ENCODE measurements at regions not wholly inside any gene's neighbourhood (a gene's known extent, or its start where the extent isn't known, plus 50 kb on each side); places are given as distances from the start of the nearest gene placed in this dataset.

- Histone ChIP-seq H3K4me1 (ENCODE audit: insufficient read depth, low read length) (no peaks in the 10 kb centered on the region), H3K4me3 (ENCODE audit: low read length) (no peak overlapping the region), H3K9me3 (ENCODE audit: low read depth, low read length) (no peaks in the 10 kb centered on the region), H3K27me3 (ENCODE audit: insufficient read depth, low read length) (no peaks in the 10 kb centered on the region)
Measured at GRCh38 chr10:10126218-10126617, 891.5 kb upstream of the CELF2 start.

DNA sequence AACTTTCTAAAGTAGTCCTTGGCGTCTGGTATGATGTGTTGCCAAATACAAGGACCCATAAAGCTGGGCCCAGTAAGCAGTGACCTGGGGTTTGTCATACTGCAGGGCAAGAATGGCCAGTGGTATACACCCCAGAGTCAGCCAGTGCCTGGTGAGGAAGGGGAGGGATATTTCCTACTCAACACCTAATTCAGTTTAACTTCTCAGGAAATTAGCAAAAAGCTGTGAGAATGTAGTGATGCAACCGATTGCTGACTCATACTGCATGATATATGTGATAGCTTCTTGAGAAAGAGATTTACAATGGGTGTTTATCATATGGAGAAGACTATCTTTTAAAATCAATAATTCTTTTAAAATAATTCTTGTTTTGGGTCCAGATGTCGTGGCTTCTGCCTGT is 889.3 kb upstream of the CELF2 start:
- H3K4me1 ChIP-seq (ENCODE audit: insufficient read depth, low read length), result no peaks in the 10 kb centered on the region
- H3K27me3 ChIP-seq (ENCODE audit: insufficient read depth, low read length), result no peaks in the 10 kb centered on the region
- H3K9me3 ChIP-seq (ENCODE audit: low read depth, low read length), result no peaks in the 10 kb centered on the region
- H3K4me3 ChIP-seq (ENCODE audit: low read length), result no peak overlapping the region

- no peaks in the 10 kb centered on the region for H3K4me1 ChIP-seq (ENCODE audit: insufficient read depth, low read length)
Measured at GRCh38 chr10:10130686-10131085, 887.0 kb upstream of the CELF2 start.

GRCh38 chr10:10132009-10132408 is 885.7 kb upstream of the CELF2 start:
- H3K27me3 ChIP-seq (ENCODE audit: insufficient read depth, low read length), result no peaks in the 10 kb centered on the region
- no peak overlapping the region for H3K4me3 ChIP-seq (ENCODE audit: low read length)
- no peaks in the 10 kb centered on the region for H3K9me3 ChIP-seq (ENCODE audit: low read depth, low read length)
- no peaks in the 10 kb centered on the region for H3K4me1 ChIP-seq (ENCODE audit: insufficient read depth, low read length)

More at GRCh38 chr10:10130686-10131085, 887.0 kb upstream of the CELF2 start:
- no peaks in the 10 kb centered on the region for H3K9me3 ChIP-seq (ENCODE audit: low read depth, low read length)
- H3K4me3 ChIP-seq (ENCODE audit: low read length), result no peak overlapping the region
- H3K27me3 ChIP-seq (ENCODE audit: insufficient read depth, low read length), result no peaks in the 10 kb centered on the region

DNA sequence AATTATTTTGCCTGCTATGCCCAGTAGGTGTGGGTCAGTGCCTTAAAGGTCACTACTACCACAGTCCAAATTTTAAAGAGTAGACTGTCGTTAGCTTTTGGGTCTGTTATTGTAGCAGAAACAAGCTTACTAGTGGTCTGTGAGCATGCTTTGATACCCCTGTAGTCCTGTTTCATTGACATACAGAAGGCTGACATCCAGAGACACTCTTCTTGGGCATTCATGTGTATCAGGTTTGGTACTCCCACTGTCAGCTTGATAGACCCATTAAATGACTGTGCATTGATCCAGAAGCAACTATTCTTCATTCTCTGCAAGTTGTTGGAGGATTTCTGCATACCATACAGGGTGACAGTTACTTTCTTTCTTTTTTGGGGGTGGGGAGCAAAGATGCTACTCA is 884.4 kb upstream of the CELF2 start:
- H3K9me3 ChIP-seq (ENCODE audit: low read depth, low read length), result no peaks in the 10 kb centered on the region
- H3K4me3 ChIP-seq (ENCODE audit: low read length), result no peak overlapping the region
- no peaks in the 10 kb centered on the region for H3K4me1 ChIP-seq (ENCODE audit: insufficient read depth, low read length)
- no peaks in the 10 kb centered on the region for H3K27me3 ChIP-seq (ENCODE audit: insufficient read depth, low read length)

- Histone ChIP-seq H3K9me3 (ENCODE audit: low read depth, low read length) (no peaks in the 10 kb centered on the region), H3K4me3 (ENCODE audit: low read length) (no peak overlapping the region), H3K27me3 (ENCODE audit: insufficient read depth, low read length) (no peaks in the 10 kb centered on the region), H3K4me1 (ENCODE audit: insufficient read depth, low read length) (no peaks in the 10 kb centered on the region)
Measured at GRCh38 chr10:10138685-10139084, 879.0 kb upstream of the CELF2 start.

GRCh38 chr10:10141782-10142382 is 875.8 kb upstream of the CELF2 start:
- no peak overlapping the region for H3K4me3 ChIP-seq (ENCODE audit: low read length)
- no peaks in the 10 kb centered on the region for H3K4me1 ChIP-seq (ENCODE audit: insufficient read depth, low read length)
- no peaks in the 10 kb centered on the region for H3K9me3 ChIP-seq (ENCODE audit: low read depth, low read length)
- H3K27me3 ChIP-seq (ENCODE audit: insufficient read depth, low read length), result no peaks in the 10 kb centered on the region

DNA sequence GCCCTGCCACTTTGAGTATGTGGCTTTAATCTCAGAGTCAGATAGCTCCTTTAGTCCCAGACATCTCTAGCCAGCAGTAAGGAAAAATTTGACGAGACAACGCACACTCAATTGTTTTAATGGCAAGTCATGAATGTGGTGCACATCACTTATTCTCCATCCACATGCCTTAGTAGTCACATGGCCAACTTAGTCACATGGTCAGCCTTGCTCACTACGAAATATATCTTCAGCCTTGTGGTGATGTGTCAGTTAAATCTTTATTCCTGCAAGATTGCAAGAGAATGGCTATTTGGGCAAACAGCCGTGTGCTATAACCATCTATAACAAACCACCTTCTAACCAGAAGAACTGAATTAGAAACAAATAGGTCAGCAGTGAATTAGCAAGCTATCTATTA is 871.1 kb upstream of the CELF2 start:
- Histone ChIP-seq H3K4me1 (ENCODE audit: insufficient read depth, low read length) (no peaks in the 10 kb centered on the region), H3K27me3 (ENCODE audit: insufficient read depth, low read length) (no peaks in the 10 kb centered on the region), H3K9me3 (ENCODE audit: low read depth, low read length) (no peaks in the 10 kb centered on the region), H3K4me3 (ENCODE audit: low read length) (no peak overlapping the region)

GRCh38 chr10:10149899-10150298 is 867.8 kb upstream of the CELF2 start:
- no peaks in the 10 kb centered on the region for H3K9me3 ChIP-seq (ENCODE audit: low read depth, low read length)
- H3K27me3 ChIP-seq (ENCODE audit: insufficient read depth, low read length), result no peaks in the 10 kb centered on the region
- H3K4me1 ChIP-seq (ENCODE audit: insufficient read depth, low read length), result no peaks in the 10 kb centered on the region
- H3K4me3 ChIP-seq (ENCODE audit: low read length), result no peak overlapping the region

GRCh38 chr10:10156917-10157600 is 860.6 kb upstream of the CELF2 start:
- Histone ChIP-seq H3K27me3 (ENCODE audit: insufficient read depth, low read length) (no peaks in the 10 kb centered on the region), H3K9me3 (ENCODE audit: low read depth, low read length) (no peaks in the 10 kb centered on the region), H3K4me3 (ENCODE audit: low read length) (no peak overlapping the region), H3K4me1 (ENCODE audit: insufficient read depth, low read length) (no peaks in the 10 kb centered on the region)

DNA sequence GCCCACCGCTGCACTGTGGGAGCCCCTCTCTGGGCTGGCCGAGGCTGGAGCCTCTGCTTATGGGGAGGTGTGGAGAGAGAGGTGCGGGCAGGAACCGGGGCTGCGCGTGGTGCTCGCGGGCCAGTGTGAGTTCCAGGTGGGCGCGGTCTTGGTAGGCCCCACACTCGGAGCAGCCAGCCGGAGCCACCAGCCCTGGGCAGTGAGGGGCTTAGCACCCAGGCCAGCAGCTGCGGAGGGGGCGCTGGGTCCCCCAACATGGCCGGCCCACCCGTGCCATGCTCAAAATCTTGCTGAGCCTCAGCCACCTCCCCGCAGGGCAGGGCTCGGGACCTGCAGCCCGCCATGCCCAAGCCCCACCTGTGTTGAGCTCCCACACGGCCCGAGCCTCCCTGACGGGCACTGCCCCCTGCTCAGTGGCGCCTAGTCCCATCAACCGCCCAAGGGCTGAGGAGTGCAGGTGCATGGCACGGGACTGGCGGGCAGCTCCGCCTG is 856.8 kb upstream of the CELF2 start:
- Histone ChIP-seq H3K4me1 (ENCODE audit: insufficient read depth, low read length) (no peaks in the 10 kb centered on the region), H3K9me3 (ENCODE audit: low read depth, low read length) (no peaks in the 10 kb centered on the region), H3K4me3 (ENCODE audit: low read length) (no peak overlapping the region), H3K27me3 (ENCODE audit: insufficient read depth, low read length) (no peaks in the 10 kb centered on the region)

- Histone ChIP-seq H3K4me3 (ENCODE audit: low read length) (no peak overlapping the region), H3K27me3 (ENCODE audit: insufficient read depth, low read length) (no peaks in the 10 kb centered on the region), H3K4me1 (ENCODE audit: insufficient read depth, low read length) (no peaks in the 10 kb centered on the region), H3K9me3 (ENCODE audit: low read depth, low read length) (no peaks in the 10 kb centered on the region)
Measured at GRCh38 chr10:10164848-10165247, 852.8 kb upstream of the CELF2 start.

DNA sequence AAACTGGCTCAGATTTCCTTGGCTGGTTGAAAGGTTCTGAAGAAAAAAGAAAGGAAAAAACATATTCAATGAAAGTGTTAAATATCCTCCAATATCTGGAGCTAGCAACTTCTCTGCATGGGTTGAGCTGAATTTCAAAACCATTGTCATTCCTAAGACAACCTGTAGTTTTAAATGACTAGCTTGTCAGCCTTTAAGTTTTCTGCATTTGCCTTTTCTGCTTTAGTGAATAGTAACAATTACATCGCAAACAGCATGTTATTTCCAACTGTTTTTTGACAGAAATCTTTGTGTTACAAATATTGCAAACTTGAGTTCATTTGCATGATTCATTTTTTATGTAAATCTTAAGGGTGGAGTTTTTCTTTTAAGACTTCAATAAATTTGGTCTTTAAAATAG is 852.3 kb upstream of the CELF2 start:
- H3K27me3 ChIP-seq (ENCODE audit: insufficient read depth, low read length), result no peaks in the 10 kb centered on the region
- no peaks in the 10 kb centered on the region for H3K4me1 ChIP-seq (ENCODE audit: insufficient read depth, low read length)
- H3K4me3 ChIP-seq (ENCODE audit: low read length), result no peak overlapping the region
- no peaks in the 10 kb centered on the region for H3K9me3 ChIP-seq (ENCODE audit: low read depth, low read length)

DNA sequence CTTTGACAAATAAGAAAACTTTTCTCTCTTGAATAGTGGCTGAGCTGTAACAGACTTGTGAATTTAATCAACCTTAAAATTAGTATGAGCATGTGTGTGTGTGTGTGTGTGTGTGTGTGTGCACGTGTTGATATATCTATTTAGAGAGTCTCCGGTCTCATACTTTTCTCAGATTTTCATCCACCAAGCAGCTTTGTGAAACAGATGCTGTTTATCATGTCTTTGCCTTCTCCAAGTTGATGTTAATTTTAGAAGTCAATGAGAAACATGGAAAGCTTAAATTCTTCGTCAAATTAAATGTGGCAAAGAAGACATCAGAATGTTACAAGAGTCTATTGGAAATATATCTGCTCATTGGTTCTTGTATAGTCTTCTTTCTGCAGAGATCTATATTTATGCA is 839.2 kb upstream of the CELF2 start:
- Histone ChIP-seq H3K27me3 (ENCODE audit: insufficient read depth, low read length) (no peaks in the 10 kb centered on the region), H3K4me3 (ENCODE audit: low read length) (no peak overlapping the region), H3K4me1 (ENCODE audit: insufficient read depth, low read length) (no peaks in the 10 kb centered on the region), H3K9me3 (ENCODE audit: low read depth, low read length) (no peaks in the 10 kb centered on the region)

DNA sequence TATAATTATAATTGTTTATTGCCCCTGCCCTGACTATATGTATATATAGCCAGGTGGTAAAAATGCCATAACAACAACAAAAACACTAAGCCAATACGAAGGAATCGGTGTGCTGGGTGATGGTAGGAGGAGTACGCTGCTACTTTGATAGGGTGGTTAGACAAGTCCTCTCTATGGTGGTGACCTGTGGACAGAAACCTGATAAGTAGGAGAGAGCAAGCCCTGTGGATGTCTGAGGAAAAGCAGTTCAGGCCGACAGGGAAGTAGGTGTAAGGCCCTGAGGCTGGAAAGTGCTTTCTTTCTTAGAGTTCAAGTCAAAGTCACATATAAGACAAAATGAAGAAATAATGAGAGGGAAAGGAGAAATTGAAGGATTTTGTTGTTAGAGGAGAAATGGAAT is 823.8 kb upstream of the CELF2 start:
- no peaks in the 10 kb centered on the region for H3K9me3 ChIP-seq (ENCODE audit: low read depth, low read length)
- H3K27me3 ChIP-seq (ENCODE audit: insufficient read depth, low read length), result no peaks in the 10 kb centered on the region
- H3K4me1 ChIP-seq (ENCODE audit: insufficient read depth, low read length), result no peaks in the 10 kb centered on the region
- H3K4me3 ChIP-seq (ENCODE audit: low read length), result no peak overlapping the region

- H3K9me3 ChIP-seq (ENCODE audit: low read depth, low read length), result no peaks in the 10 kb centered on the region
- no peaks in the 10 kb centered on the region for H3K4me1 ChIP-seq (ENCODE audit: insufficient read depth, low read length)
- H3K4me3 ChIP-seq (ENCODE audit: low read length), result no peak overlapping the region
- H3K27me3 ChIP-seq (ENCODE audit: insufficient read depth, low read length), result no peaks in the 10 kb centered on the region
Measured at GRCh38 chr10:10196701-10197100, 821.0 kb upstream of the CELF2 start.

All from mononuclear cell (primary cell).